Ishikawa (cell line): ENCODE measurements at regions not wholly inside any gene's neighbourhood (a gene's known extent, or its start where the extent isn't known, plus 50 kb on each side); places are given as distances from the start of the nearest gene placed in this dataset.

Experiments used
- CEBPB ChIP-seq: IDR thresholded peaks from 2 replicates; pipeline ENCODE4 v1.6.1; 2012
- CREB1 ChIP-seq: IDR thresholded peaks from 2 replicates; pipeline ENCODE4 v1.6.1; 2012; ENCODE audit warnings: low read depth
- EGR1 ChIP-seq: IDR thresholded peaks from 2 replicates; pipeline ENCODE4 v1.6.1; 2012
- EP300 ChIP-seq: IDR thresholded peaks from 2 replicates; pipeline ENCODE4 v1.6.1; 2012; ENCODE audit warnings: borderline replicate concordance
- FOXM1 ChIP-seq: IDR thresholded peaks from 2 replicates; pipeline ENCODE4 v1.6.1; 2012; ENCODE audit warnings: low read depth, borderline replicate concordance
- MAX ChIP-seq: IDR thresholded peaks from 2 replicates; pipeline ENCODE4 v1.6.1; 2012
- NFIC ChIP-seq: IDR thresholded peaks from 2 replicates; pipeline ENCODE4 v1.6.1; 2012
- RAD21 ChIP-seq: IDR thresholded peaks from 2 replicates; pipeline ENCODE4 v1.6.1; 2012; ENCODE audit warnings: low read depth
- REST ChIP-seq: IDR thresholded peaks from 2 replicates; pipeline ENCODE4 v1.6.1; 2012; ENCODE audit warnings: low read depth, mild to moderate bottlenecking
- TAF1 ChIP-seq: IDR thresholded peaks from 2 replicates; pipeline ENCODE4 v1.6.1; 2012; ENCODE audit warnings: low read depth, mild to moderate bottlenecking
- TCF12 ChIP-seq: IDR thresholded peaks from 2 replicates; pipeline ENCODE4 v1.6.1; 2012; ENCODE audit warnings: low read depth
- YY1 ChIP-seq: IDR thresholded peaks from 2 replicates; pipeline ENCODE4 v1.6.1; 2012; ENCODE audit warnings: low read depth
- TF ChIP-seq, protein P1 (sequence below): IDR thresholded peaks from 2 replicates; pipeline ENCODE4 v1.6.1; 2012

GRCh38 chr2:56484906-56485305, 301.1 kb downstream of the CCDC85A start:
- TF ChIP-seq NFIC (no peak), MAX (no peak), CEBPB (no peak), EGR1 (no peak), REST (no peak), TCF12 (no peak), RAD21 (no peak), TAF1 (no peak), FOXM1 (no peak), CREB1 (no peak), EP300 (no peak), YY1 (no peak)
- TF ChIP-seq, protein P1, sequence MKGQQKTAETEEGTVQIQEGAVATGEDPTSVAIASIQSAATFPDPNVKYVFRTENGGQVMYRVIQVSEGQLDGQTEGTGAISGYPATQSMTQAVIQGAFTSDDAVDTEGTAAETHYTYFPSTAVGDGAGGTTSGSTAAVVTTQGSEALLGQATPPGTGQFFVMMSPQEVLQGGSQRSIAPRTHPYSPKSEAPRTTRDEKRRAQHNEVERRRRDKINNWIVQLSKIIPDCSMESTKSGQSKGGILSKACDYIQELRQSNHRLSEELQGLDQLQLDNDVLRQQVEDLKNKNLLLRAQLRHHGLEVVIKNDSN, result no peak
